Right lobe of liver (tissue), 4 donors: ENCODE measurements at regions not wholly inside any gene's neighbourhood (a gene's known extent, or its start where the extent isn't known, plus 50 kb on each side); places are given as distances from the start of the nearest gene placed in this dataset.

Experiments used
- CTCF ChIP-seq, 4 donors: fragments of 200-600 bp in 3 of 4; fragments of 450-650 bp in 1 of 4; IDR thresholded peaks; one replicate each; pipeline versions ENCODE4 v1.5.1 to v1.8.0; 2016 to 2022; ENCODE audit warnings: antibody characterized with exemption in 4 of 4, mild to moderate bottlenecking in 2 of 4
- POLR2A ChIP-seq: fragments of 450-650 bp; IDR thresholded peaks from one replicate; pipeline ENCODE4 v1.6.1; 2017; ENCODE audit warnings: antibody characterized with exemption, mild to moderate bottlenecking
- donor health status: DM: no; HTN: no; CAD: no.
- donor health status: DM: no; HTN: no; CAD: no.
- donor health status: DM: no; HTN: yes; CAD: no.

- TF ChIP-seq CTCF (IDR thresholded peaks at IDR 0.05), result no peak
- peak; percentile 23 for TF ChIP-seq POLR2A
These were observed 140.4 kb downstream of the FAM161A start for GRCh38 chr2:61713457-61713856.
